ENCODE measurements at regions not wholly inside any gene's neighbourhood (a gene's known extent, or its start where the extent isn't known, plus 50 kb on each side); places are given as distances from the start of the nearest gene placed in this dataset.

- intact Hi-C loops (cut with micrococcal nuclease; ENCODE audit: unreplicated experiment), result no loop called here
- Mint-ChIP-seq H3K36me3 (ENCODE audit: insufficient read depth, unreplicated experiment) (no peaks in the 10 kb centered on the region), H3K4me1 (ENCODE audit: low read depth, unreplicated experiment) (peaks cover 6% of the 10 kb centered on the region), H3K9me3 (ENCODE audit: low read depth, unreplicated experiment) (no peaks in the 10 kb centered on the region), H3K27ac (ENCODE audit: unreplicated experiment) (no peak overlapping the region), H3K27me3 (ENCODE audit: unreplicated experiment) (no peaks in the 10 kb centered on the region), H3K4me3 (ENCODE audit: low read depth, unreplicated experiment) (no peak overlapping the region)
- BruUV-seq (replicated peaks), result no TSS peak
- DNase-seq, result no peak
- CTCF ChIA-PET, result interaction anchor here (0.5 to 1.8 kb wide), 2 partner anchors 14 to 1401 kb away, joined by 3 to 6 read pairs; no protein-coding TSS in a partner anchor
- no peak for TF ChIP-seq CTCF (IDR thresholded peaks at IDR 0.05; ENCODE audit: unreplicated experiment)
These were observed 327.6 kb downstream of the PRL start for GRCh38 chr6:21969192-21969591.

- no peak overlapping the region for H3K27ac Mint-ChIP-seq (ENCODE audit: unreplicated experiment)
- H3K4me3 Mint-ChIP-seq (ENCODE audit: low read depth, unreplicated experiment), result no peak overlapping the region
- no TSS peak for BruUV-seq (replicated peaks)
- no peak for DNase-seq
- CTCF ChIA-PET, result interaction anchor here (0.7 to 1.8 kb wide), 5 partner anchors 9 to 543 kb away, joined by 3 to 7 read pairs (median 4); no protein-coding TSS in a partner anchor
- no peak for TF ChIP-seq CTCF (IDR thresholded peaks at IDR 0.05; ENCODE audit: unreplicated experiment)
- intact Hi-C loops (cut with micrococcal nuclease; ENCODE audit: unreplicated experiment), result no loop called here
- H3K4me1 Mint-ChIP-seq (ENCODE audit: low read depth, unreplicated experiment), result peaks cover 6% of the 10 kb centered on the region
- peaks cover 9% of the 10 kb centered on the region for H3K9me3 Mint-ChIP-seq (ENCODE audit: low read depth, unreplicated experiment)
- H3K27me3 Mint-ChIP-seq (ENCODE audit: unreplicated experiment), result no peaks in the 10 kb centered on the region
- no peaks in the 10 kb centered on the region for H3K36me3 Mint-ChIP-seq (ENCODE audit: insufficient read depth, unreplicated experiment)
These were observed 326.1 kb downstream of the PRL start for GRCh38 chr6:21970569-21971300.

GRCh38 chr6:21971541-21971940 is 325.3 kb downstream of the PRL start:
- CTCF ChIA-PET, result interaction anchor here (0.7 to 1.8 kb wide), 5 partner anchors 10 to 542 kb away, joined by 3 to 7 read pairs (median 4); no protein-coding TSS in a partner anchor
- no TSS peak for BruUV-seq (replicated peaks)
- peaks cover 9% of the 10 kb centered on the region for H3K9me3 Mint-ChIP-seq (ENCODE audit: low read depth, unreplicated experiment)
- TF ChIP-seq CTCF (IDR thresholded peaks at IDR 0.05; ENCODE audit: unreplicated experiment), result no peak
- H3K36me3 Mint-ChIP-seq (ENCODE audit: insufficient read depth, unreplicated experiment), result no peaks in the 10 kb centered on the region
- no peaks in the 10 kb centered on the region for H3K27me3 Mint-ChIP-seq (ENCODE audit: unreplicated experiment)
- DNase-seq, result no peak
- peaks cover 6% of the 10 kb centered on the region for H3K4me1 Mint-ChIP-seq (ENCODE audit: low read depth, unreplicated experiment)
- intact Hi-C loops (cut with micrococcal nuclease; ENCODE audit: unreplicated experiment), result no loop called here
- no peak overlapping the region for H3K4me3 Mint-ChIP-seq (ENCODE audit: low read depth, unreplicated experiment)
- no peak overlapping the region for H3K27ac Mint-ChIP-seq (ENCODE audit: unreplicated experiment)

GRCh38 chr6:21972516-21972915 is 324.3 kb downstream of the PRL start:
- Mint-ChIP-seq H3K4me3 (ENCODE audit: low read depth, unreplicated experiment) (no peak overlapping the region), H3K36me3 (ENCODE audit: insufficient read depth, unreplicated experiment) (no peaks in the 10 kb centered on the region), H3K27ac (ENCODE audit: unreplicated experiment) (no peak overlapping the region), H3K4me1 (ENCODE audit: low read depth, unreplicated experiment) (peaks cover 6% of the 10 kb centered on the region), H3K27me3 (ENCODE audit: unreplicated experiment) (no peaks in the 10 kb centered on the region), H3K9me3 (ENCODE audit: low read depth, unreplicated experiment) (peaks cover 9% of the 10 kb centered on the region)
- no peak for DNase-seq
- CTCF ChIA-PET, result interaction anchor here (1.8 kb wide), 1 partner anchor 15 kb away, joined by 4 read pairs; no protein-coding TSS in a partner anchor
- no peak for TF ChIP-seq CTCF (IDR thresholded peaks at IDR 0.05; ENCODE audit: unreplicated experiment)
- intact Hi-C loops (cut with micrococcal nuclease; ENCODE audit: unreplicated experiment), result no loop called here
- no TSS peak for BruUV-seq (replicated peaks)

Measured in Calu3 (cell line).